Loucy (cell line): ENCODE measurements at regions not wholly inside any gene's neighbourhood (a gene's known extent, or its start where the extent isn't known, plus 50 kb on each side); places are given as distances from the start of the nearest gene placed in this dataset.

ENCODE experiments used
- H2AFZ ChIP-seq: fragments of 200-600 bp; sonication (generic); 2 replicates; pipeline ENCODE4 v1.6.0; 2016; ENCODE audit warnings: antibody characterized with exemption, mild to moderate bottlenecking, low read length, moderate library complexity
- H3F3A ChIP-seq: fragments of 200-600 bp; 2 replicates; pipeline ENCODE4 v1.6.0; 2016; ENCODE audit warnings: antibody characterized with exemption, low read depth, mild to moderate bottlenecking
- H3K27me3 ChIP-seq: fragments of 200-600 bp; sonication (generic); 2 replicates; pipeline ENCODE4 v1.6.1; 2014; ENCODE audit warnings: low read length, mild to moderate bottlenecking; ENCODE audit not compliant: insufficient read depth, poor library complexity, severe bottlenecking
- H3K36me3 ChIP-seq: fragments of 200-600 bp; sonication (generic); 2 replicates; pipeline ENCODE4 v1.6.1; 2016; ENCODE audit warnings: low read length; ENCODE audit not compliant: insufficient read depth
- H3K4me1 ChIP-seq: fragments of 200-600 bp; sonication (generic); 2 replicates; pipeline ENCODE4 v1.5.1; 2014; ENCODE audit warnings: low read length, mild to moderate bottlenecking; ENCODE audit not compliant: insufficient read depth, poor library complexity, severe bottlenecking
- H3K4me2 ChIP-seq: fragments of 200-600 bp; sonication (generic); 2 replicates; pipeline ENCODE4 v1.6.0; 2014; ENCODE audit warnings: antibody characterized with exemption, low read length, low read depth, mild to moderate bottlenecking; ENCODE audit not compliant: poor library complexity, severe bottlenecking
- H3K4me3 ChIP-seq: fragments of 200-600 bp; sonication (generic); 2 replicates; pipeline ENCODE4 v1.5.1; 2014; ENCODE audit warnings: low read length, mild to moderate bottlenecking, mixed read lengths; ENCODE audit not compliant: poor library complexity, severe bottlenecking
- H3K79me2 ChIP-seq: fragments of 200-600 bp; sonication (generic); 2 replicates; pipeline ENCODE4 v1.6.1; 2014; ENCODE audit warnings: low read length; ENCODE audit not compliant: insufficient read depth
- H3K9ac ChIP-seq: fragments of 200-600 bp; sonication (generic); 2 replicates; pipeline ENCODE4 v1.6.0; 2014; ENCODE audit warnings: mild to moderate bottlenecking, low read depth, low read length, moderate library complexity; ENCODE audit not compliant: poor library complexity, severe bottlenecking
- H3K9me2 ChIP-seq: fragments of 200-600 bp; sonication (generic); replicated peaks from 2 replicates; pipeline ENCODE4 v1.6.1; 2016; ENCODE audit warnings: low read depth, low read length, mixed read lengths
- H3K9me3 ChIP-seq: fragments of 200-600 bp; sonication (generic); 2 replicates; pipeline ENCODE4 v1.6.1; 2014; ENCODE audit warnings: mild to moderate bottlenecking, antibody characterized with exemption, low read length, low read depth; ENCODE audit not compliant: insufficient read depth
- H4K20me1 ChIP-seq: fragments of 200-600 bp; sonication (generic); 2 replicates; pipeline ENCODE4 v1.6.0; 2014; ENCODE audit warnings: antibody characterized with exemption, low read length, mild to moderate bottlenecking; ENCODE audit not compliant: insufficient read depth, poor library complexity, severe bottlenecking
- EZH2phosphoT487 ChIP-seq: fragments of 200-600 bp; IDR thresholded peaks from 2 replicates; pipeline ENCODE4 v1.6.1; 2018; ENCODE audit warnings: antibody characterized with exemption, mild to moderate bottlenecking, moderate library complexity, borderline replicate concordance
- TF ChIP-seq, protein P1 (sequence below): fragments of 200-600 bp; sonication (generic); conservative IDR thresholded peaks from 2 replicates; pipeline ENCODE4 v1.5.1; 2014; ENCODE audit warnings: mild to moderate bottlenecking, antibody characterized with exemption, low read length

DNA sequence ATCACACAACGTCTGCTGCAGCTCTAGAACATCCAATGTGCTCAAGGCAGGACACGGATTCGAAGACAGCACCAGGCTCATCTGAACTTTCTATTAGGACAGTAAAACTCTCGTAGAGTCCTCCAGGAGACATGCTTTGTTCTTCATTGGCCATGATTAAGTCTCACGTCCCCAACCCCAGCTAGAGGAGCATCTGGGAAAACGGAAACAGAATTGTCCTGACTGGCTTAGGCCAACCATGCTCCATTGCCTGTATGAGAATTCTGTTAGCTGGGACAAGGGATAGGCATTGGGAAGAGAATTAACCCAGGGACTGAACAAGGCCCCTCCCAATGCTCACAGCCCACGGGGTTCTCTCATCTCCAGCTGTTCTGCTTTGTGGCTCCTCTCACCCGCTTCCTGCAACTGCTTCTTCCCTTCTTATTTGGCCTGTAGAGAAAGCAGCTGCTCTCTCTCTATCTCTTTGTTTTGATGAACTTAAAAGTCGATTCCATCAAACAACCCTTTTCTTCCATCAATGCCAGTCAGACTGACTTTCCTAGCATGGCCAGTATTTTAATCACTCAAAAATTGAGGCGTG lies 75.6 kb downstream of the C1QL2 start:
- Histone ChIP-seq H3K4me1 (no peaks in the 10 kb centered on the region), H3K9me2 (no peaks in the 10 kb centered on the region), H3K36me3 (no peaks in the 10 kb centered on the region), H3K4me3 (no peak overlapping the region), H3F3A (no peaks in the 10 kb centered on the region), H3K79me2 (no peaks in the 10 kb centered on the region), H4K20me1 (no peaks in the 10 kb centered on the region), H3K27me3 (no peaks in the 10 kb centered on the region), H2AFZ (no peak overlapping the region), H3K4me2 (no peak overlapping the region), H3K9ac (no peak overlapping the region), H3K9me3 (no peaks in the 10 kb centered on the region)
- no peak for TF ChIP-seq EZH2phosphoT487
- TF ChIP-seq, protein P1, sequence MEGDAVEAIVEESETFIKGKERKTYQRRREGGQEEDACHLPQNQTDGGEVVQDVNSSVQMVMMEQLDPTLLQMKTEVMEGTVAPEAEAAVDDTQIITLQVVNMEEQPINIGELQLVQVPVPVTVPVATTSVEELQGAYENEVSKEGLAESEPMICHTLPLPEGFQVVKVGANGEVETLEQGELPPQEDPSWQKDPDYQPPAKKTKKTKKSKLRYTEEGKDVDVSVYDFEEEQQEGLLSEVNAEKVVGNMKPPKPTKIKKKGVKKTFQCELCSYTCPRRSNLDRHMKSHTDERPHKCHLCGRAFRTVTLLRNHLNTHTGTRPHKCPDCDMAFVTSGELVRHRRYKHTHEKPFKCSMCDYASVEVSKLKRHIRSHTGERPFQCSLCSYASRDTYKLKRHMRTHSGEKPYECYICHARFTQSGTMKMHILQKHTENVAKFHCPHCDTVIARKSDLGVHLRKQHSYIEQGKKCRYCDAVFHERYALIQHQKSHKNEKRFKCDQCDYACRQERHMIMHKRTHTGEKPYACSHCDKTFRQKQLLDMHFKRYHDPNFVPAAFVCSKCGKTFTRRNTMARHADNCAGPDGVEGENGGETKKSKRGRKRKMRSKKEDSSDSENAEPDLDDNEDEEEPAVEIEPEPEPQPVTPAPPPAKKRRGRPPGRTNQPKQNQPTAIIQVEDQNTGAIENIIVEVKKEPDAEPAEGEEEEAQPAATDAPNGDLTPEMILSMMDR: no peak

DNA sequence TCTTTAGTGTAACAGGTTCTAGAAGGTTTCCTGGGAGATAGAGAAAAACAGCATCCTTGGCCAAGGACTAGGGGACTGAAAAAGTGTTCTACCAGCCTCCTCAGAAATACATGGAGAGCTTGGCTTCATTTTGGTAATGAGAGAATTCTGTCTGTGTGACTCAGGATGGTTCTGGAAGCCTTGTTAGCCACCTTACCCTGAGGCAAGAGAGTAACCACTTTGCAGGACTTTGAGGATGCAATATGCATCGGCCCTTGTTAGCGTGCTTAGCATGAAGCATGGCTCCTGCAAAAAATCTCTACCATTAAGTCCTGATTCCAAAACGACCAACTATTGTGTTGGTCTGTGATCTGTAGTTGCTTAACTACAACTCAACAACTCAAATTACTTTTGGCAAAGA lies 79.8 kb downstream of the C1QL2 start:
- Histone ChIP-seq H3K4me2 (no peak overlapping the region), H3K36me3 (no peaks in the 10 kb centered on the region), H2AFZ (no peak overlapping the region), H3F3A (no peaks in the 10 kb centered on the region), H3K4me3 (no peak overlapping the region), H3K4me1 (no peaks in the 10 kb centered on the region), H3K9me3 (no peaks in the 10 kb centered on the region), H3K9ac (no peak overlapping the region), H3K27me3 (no peaks in the 10 kb centered on the region), H3K79me2 (no peaks in the 10 kb centered on the region), H4K20me1 (no peaks in the 10 kb centered on the region), H3K9me2 (no peaks in the 10 kb centered on the region)
- TF ChIP-seq, protein P1: no peak
- no peak for TF ChIP-seq EZH2phosphoT487

DNA sequence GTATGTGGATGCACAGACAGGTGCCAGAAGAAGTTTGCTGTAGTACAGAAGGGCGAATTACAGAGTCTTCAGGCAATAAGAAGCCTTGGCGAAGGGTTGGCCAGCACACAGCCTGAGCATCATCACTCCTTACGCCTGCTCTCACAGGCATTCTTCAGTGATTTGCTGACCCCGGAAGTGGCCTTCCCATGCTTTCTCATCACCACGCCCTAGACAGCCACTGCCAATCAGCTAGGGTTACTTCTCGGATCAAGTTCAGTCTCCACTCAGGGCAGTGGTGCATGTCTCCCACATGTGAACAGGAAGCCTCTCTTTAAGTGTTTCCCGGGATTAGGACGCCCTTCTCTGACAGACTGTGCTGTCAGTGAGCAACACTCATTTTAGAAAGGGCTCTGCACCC lies 81.8 kb downstream of the C1QL2 start:
- H4K20me1 ChIP-seq: no peaks in the 10 kb centered on the region
- no peak overlapping the region for H3K4me2 ChIP-seq
- H3K9me3 ChIP-seq: no peaks in the 10 kb centered on the region
- H3K4me1 ChIP-seq: no peaks in the 10 kb centered on the region
- H3K9me2 ChIP-seq: no peaks in the 10 kb centered on the region
- H3K9ac ChIP-seq: no peak overlapping the region
- no peaks in the 10 kb centered on the region for H3K36me3 ChIP-seq
- no peak overlapping the region for H3K4me3 ChIP-seq
- TF ChIP-seq, protein P1: no peak
- TF ChIP-seq EZH2phosphoT487: no peak
- no peaks in the 10 kb centered on the region for H3K27me3 ChIP-seq
- H3K79me2 ChIP-seq: no peaks in the 10 kb centered on the region
- no peak overlapping the region for H2AFZ ChIP-seq
- H3F3A ChIP-seq: no peaks in the 10 kb centered on the region
